IMR-90 (cell line): ENCODE measurements at regions not wholly inside any gene's neighbourhood (a gene's known extent, or its start where the extent isn't known, plus 50 kb on each side); places are given as distances from the start of the nearest gene placed in this dataset.

ENCODE experiments used
- ATAC-seq: fragments of 200-7000 bp; cut with Tn5 transposase; 2 replicates; pipeline ENCODE4 v1.9.1; 2020; ENCODE audit warnings: low read depth, mild to moderate bottlenecking, moderate library complexity
- BruUV-seq: library from RNA; stranded (reverse); fragments of 400-500 nt; replicated peaks from 2 replicates; lab custom pipeline; 2021; lab: Mats Ljungman, UMichigan
- CTCF ChIA-PET: fragments of 300-600 bp; formaldehyde crosslinking; extraction: SDS; loops from one replicate; lab custom pipeline; 2021; ENCODE audit warnings: antibody characterized with exemption; lab: Yijun Ruan, JAX
- POLR2A ChIA-PET: fragments of 300-600 bp; sonication (Branson Sonifier 250); formaldehyde crosslinking; loops from one replicate; lab custom pipeline; 2022; ENCODE audit warnings: antibody characterized with exemption; ENCODE audit not compliant: unreplicated experiment; lab: Charles Lee
- DNase-seq: peaks from one replicate; pipeline ENCODE4 v3.0.0; 2013
- H2AFZ ChIP-seq: replicated peaks from 2 replicates; pipeline ENCODE3; 2013; ENCODE audit warnings: low read length, mild to moderate bottlenecking; ENCODE audit not compliant: poor library complexity
- H2AK5ac ChIP-seq: 2 replicates; pipeline ENCODE4 v1.6.1; 2013; ENCODE audit warnings: low read depth, low read length, inconsistent platforms
- H2AK9ac ChIP-seq: replicated peaks from 2 replicates; pipeline ENCODE3; 2013; ENCODE audit warnings: mild to moderate bottlenecking, low read depth, low read length, moderate library complexity; ENCODE audit not compliant: poor library complexity
- H2BK120ac ChIP-seq: 2 replicates; pipeline ENCODE4 v1.6.1; 2013; ENCODE audit warnings: low read depth, low read length, inconsistent platforms
- H2BK15ac ChIP-seq: 3 replicates; pipeline ENCODE4 v1.6.1; 2013; ENCODE audit warnings: low read depth, low read length, inconsistent platforms
- H2BK20ac ChIP-seq: 2 replicates; pipeline ENCODE4 v1.6.1; 2013; ENCODE audit warnings: low read depth, mild to moderate bottlenecking, inconsistent platforms, low read length, moderate library complexity
- H2BK5ac ChIP-seq: 2 replicates; pipeline ENCODE4 v1.6.1; 2013; ENCODE audit warnings: mild to moderate bottlenecking, low read depth, low read length, inconsistent platforms; ENCODE audit not compliant: poor library complexity, severe bottlenecking
- H3K14ac ChIP-seq: replicated peaks from 2 replicates; pipeline ENCODE4 v1.6.1; 2013; ENCODE audit warnings: low read depth, low read length, inconsistent platforms
- H3K18ac ChIP-seq: 2 replicates; pipeline ENCODE4 v1.6.1; 2013; ENCODE audit warnings: low read depth, low read length, control low read depth
- H3K23ac ChIP-seq: 2 replicates; pipeline ENCODE4 v1.6.1; 2013; ENCODE audit warnings: low read depth, low read length, inconsistent platforms
- H3K27ac ChIP-seq: 2 replicates; pipeline ENCODE4 v1.5.1; 2013; ENCODE audit warnings: mild to moderate bottlenecking, control low read depth, low read length; ENCODE audit not compliant: insufficient read depth
- H3K27me3 ChIP-seq: 2 replicates; pipeline ENCODE4 v1.6.1; 2013; ENCODE audit warnings: low read length; ENCODE audit not compliant: control insufficient read depth, insufficient read depth
- H3K36me3 ChIP-seq: 2 replicates; pipeline ENCODE4 v1.6.1; 2013; ENCODE audit warnings: low read length, mixed read lengths; ENCODE audit not compliant: control insufficient read depth, insufficient read depth
- H3K4ac ChIP-seq: 2 replicates; pipeline ENCODE4 v1.6.1; 2013; ENCODE audit warnings: low read depth, low read length, inconsistent platforms
- H3K4me1 ChIP-seq: 2 replicates; pipeline ENCODE4 v1.6.1; 2013; ENCODE audit warnings: low read length, mixed read lengths; ENCODE audit not compliant: control insufficient read depth, insufficient read depth
- H3K4me2 ChIP-seq: 2 replicates; pipeline ENCODE4 v1.6.1; 2013; ENCODE audit warnings: low read depth, mild to moderate bottlenecking, control low read depth, low read length, moderate library complexity
- H3K4me3 ChIP-seq: 2 replicates; pipeline ENCODE4 v1.5.1; 2013; ENCODE audit warnings: low read depth, mild to moderate bottlenecking, control low read depth, low read length, moderate library complexity; ENCODE audit not compliant: insufficient read depth
- H3K56ac ChIP-seq: 2 replicates; pipeline ENCODE4 v1.6.1; 2013; ENCODE audit warnings: low read length, inconsistent platforms; ENCODE audit not compliant: insufficient read depth; ENCODE audit errors: extremely low read depth
- H3K79me1 ChIP-seq, 2 experiments: 2 replicates each; pipeline ENCODE4 v1.6.1; 2013; ENCODE audit warnings: low read length in 2 of 2, inconsistent platforms in 1 of 2, low read depth in 1 of 2
- H3K9ac ChIP-seq: 2 replicates; pipeline ENCODE4 v1.6.1; 2013; ENCODE audit warnings: low read depth, low read length, control low read depth
- H3K9me1 ChIP-seq: 2 replicates; pipeline ENCODE4 v1.6.1; 2013; ENCODE audit warnings: low read length, inconsistent platforms; ENCODE audit not compliant: insufficient read depth
- H3K9me3 ChIP-seq: 2 replicates; pipeline ENCODE4 v1.6.1; 2013; ENCODE audit warnings: low read length; ENCODE audit not compliant: control insufficient read depth, insufficient read depth
- H4K20me1 ChIP-seq: 2 replicates; pipeline ENCODE4 v1.6.1; 2013; ENCODE audit warnings: low read length, inconsistent platforms; ENCODE audit not compliant: insufficient read depth
- H4K5ac ChIP-seq: 2 replicates; pipeline ENCODE4 v1.6.1; 2013; ENCODE audit warnings: mild to moderate bottlenecking, low read depth, low read length, control low read depth
- H4K8ac ChIP-seq, 2 experiments: 2 replicates each; pipeline ENCODE4 v1.6.1; 2013; ENCODE audit warnings: low read depth in 2 of 2, low read length in 2 of 2, control low read depth in 1 of 2, inconsistent platforms in 1 of 2
- H4K91ac ChIP-seq: 2 replicates; pipeline ENCODE4 v1.6.1; 2013; ENCODE audit warnings: low read depth, low read length, inconsistent platforms; ENCODE audit not compliant: insufficient read depth
- BHLHE40 ChIP-seq: fragments of 150-350 bp; IDR thresholded peaks from 2 replicates; pipeline ENCODE4 v1.6.1; 2016; ENCODE audit warnings: mild to moderate bottlenecking, low read depth, low read length
- CEBPB ChIP-seq: IDR thresholded peaks from 2 replicates; pipeline ENCODE4 v1.6.1; 2012; ENCODE audit warnings: low read depth, low read length, improper control_type of control experiment
- CHD1 ChIP-seq: IDR thresholded peaks from 2 replicates; pipeline ENCODE4 v1.6.1; 2012; ENCODE audit warnings: low read depth, low read length, improper control_type of control experiment
- FOS ChIP-seq: fragments of 150-350 bp; IDR thresholded peaks from 2 replicates; pipeline ENCODE4 v1.6.1; 2016; ENCODE audit warnings: low read depth, low read length
- MAFK ChIP-seq: IDR thresholded peaks from 2 replicates; pipeline ENCODE4 v1.6.1; 2012; ENCODE audit warnings: low read depth, low read length, improper control_type of control experiment
- MAZ ChIP-seq: IDR thresholded peaks from 2 replicates; pipeline ENCODE4 v1.6.1; 2012; ENCODE audit warnings: low read depth, mild to moderate bottlenecking, low read length, improper control_type of control experiment, moderate library complexity, borderline replicate concordance
- MXI1 ChIP-seq: IDR thresholded peaks from 2 replicates; pipeline ENCODE4 v1.6.1; 2012; ENCODE audit warnings: low read depth, mild to moderate bottlenecking, low read length, moderate library complexity, borderline replicate concordance
- NFE2L2 ChIP-seq: fragments of 150-350 bp; IDR thresholded peaks from 2 replicates; pipeline ENCODE4 v1.6.1; 2016; ENCODE audit warnings: low read depth, mild to moderate bottlenecking, low read length
- POLR2A ChIP-seq: IDR thresholded peaks from 2 replicates; pipeline ENCODE4 v1.6.1; 2012; ENCODE audit warnings: mild to moderate bottlenecking, low read depth, low read length
- RAD21 ChIP-seq: IDR thresholded peaks from 2 replicates; pipeline ENCODE4 v1.6.1; 2012; ENCODE audit warnings: low read length, improper control_type of control experiment
- RCOR1 ChIP-seq: IDR thresholded peaks from 2 replicates; pipeline ENCODE4 v1.6.1; 2012; ENCODE audit warnings: mild to moderate bottlenecking, low read length, improper control_type of control experiment; ENCODE audit not compliant: insufficient replicate concordance
- SMC3 ChIP-seq: fragments of 150-350 bp; IDR thresholded peaks from 2 replicates; pipeline ENCODE4 v1.6.1; 2016; ENCODE audit warnings: low read depth, mild to moderate bottlenecking, antibody characterized with exemption, low read length, moderate library complexity
- WGBS, 2 experiments: methylation state at CpG; one replicate each; pipeline versions ENCODE4 v1.1.5 to v1.1.7; 2013; ENCODE audit warnings: missing lambda C conversion rate in 2 of 2; ENCODE audit not compliant: insufficient read length in 1 of 2; ENCODE audit errors: extremely low coverage in 2 of 2; 5-methylcytosine and 5-hydroxymethylcytosine counted together
- dilution Hi-C: fragments of 300-500 bp; cut with HindIII; formaldehyde crosslinking; loops from one replicate; pipeline ENCODE4 v1.14.3; 2018; ENCODE audit warnings: low sequenced_read_pairs; ENCODE audit not compliant: unreplicated experiment
- in situ Hi-C: fragments of 300-500 bp; cut with MboI; formaldehyde crosslinking; loops from 3 replicates; pipeline ENCODE4 v1.14.3; 2019; ENCODE audit warnings: low sequenced_read_pairs, inconsistent platforms, mixed read lengths
- intact Hi-C: fragments of 100-400 bp; cut with micrococcal nuclease; formaldehyde crosslinking; loops from 2 replicates; pipeline ENCODE4 v1.10.0; 2022
- TF ChIP-seq, protein P1 (sequence below): fragments of 150-350 bp; IDR thresholded peaks from 2 replicates; pipeline ENCODE4 v1.6.1; 2017; ENCODE audit warnings: mild to moderate bottlenecking, antibody characterized with exemption, low read length, low read depth
- TF ChIP-seq, protein P2 (sequence below): fragments of 150-350 bp; IDR thresholded peaks from 2 replicates; pipeline ENCODE4 v1.6.1; 2016; ENCODE audit warnings: low read depth, mild to moderate bottlenecking, low read length, moderate library complexity, borderline replicate concordance

DNA sequence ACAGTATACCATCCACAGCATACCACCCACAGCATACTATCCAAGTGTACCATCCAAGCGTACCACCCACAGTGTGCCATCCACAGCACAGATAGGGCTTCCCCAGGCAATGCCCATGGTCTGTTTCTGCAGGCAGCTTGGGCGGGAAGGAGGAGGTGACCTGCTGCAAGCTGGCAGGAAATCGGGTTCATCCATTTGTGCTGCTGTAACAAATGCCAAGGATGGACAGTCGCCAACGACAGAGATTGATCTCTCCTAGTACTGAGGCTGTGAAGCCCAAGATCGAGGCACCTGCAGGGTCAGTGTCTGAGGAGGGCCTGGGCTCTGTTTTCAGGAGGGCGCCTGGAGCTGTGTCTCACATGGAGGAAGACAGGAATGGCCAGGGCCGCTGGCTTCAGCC lies 93.6 kb upstream of the SNTG2 start:
- Histone ChIP-seq H3K4ac (no peak overlapping the region), H3K9me1 (no peaks in the 10 kb centered on the region), H3K23ac (no peak overlapping the region), H2AK9ac (no peak overlapping the region), H4K20me1 (no peaks in the 10 kb centered on the region), H2BK5ac (no peak overlapping the region), H3K4me3 (no peak overlapping the region), H3K4me1 (no peaks in the 10 kb centered on the region), H2BK20ac (no peak overlapping the region), H3K27ac (no peak overlapping the region), H3K9ac (no peak overlapping the region), H3K79me1 (no peaks in the 10 kb centered on the region), H4K5ac (no peak overlapping the region), H2AK5ac (no peak overlapping the region), H3K27me3 (no peaks in the 10 kb centered on the region), H3K56ac (no peak overlapping the region), H3K9me3 (peaks cover 8% of the 10 kb centered on the region; the same call in 1 of the 2 replicates), H4K91ac (no peak overlapping the region), H3K36me3 (no peaks in the 10 kb centered on the region), H3K14ac (no peak overlapping the region), H2BK15ac (no peak overlapping the region), H3K4me2 (no peak overlapping the region), H2BK120ac (no peak overlapping the region), H3K18ac (no peak overlapping the region), H2AFZ (no peak overlapping the region), H4K8ac (no peak overlapping the region)
- in situ Hi-C loops: loop anchor here (10.0 kb wide), 1 partner anchor 688 kb away; no protein-coding TSS in a partner anchor
- no peak for DNase-seq
- no peak for ATAC-seq
- TF ChIP-seq, protein P1, sequence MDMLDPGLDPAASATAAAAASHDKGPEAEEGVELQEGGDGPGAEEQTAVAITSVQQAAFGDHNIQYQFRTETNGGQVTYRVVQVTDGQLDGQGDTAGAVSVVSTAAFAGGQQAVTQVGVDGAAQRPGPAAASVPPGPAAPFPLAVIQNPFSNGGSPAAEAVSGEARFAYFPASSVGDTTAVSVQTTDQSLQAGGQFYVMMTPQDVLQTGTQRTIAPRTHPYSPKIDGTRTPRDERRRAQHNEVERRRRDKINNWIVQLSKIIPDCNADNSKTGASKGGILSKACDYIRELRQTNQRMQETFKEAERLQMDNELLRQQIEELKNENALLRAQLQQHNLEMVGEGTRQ: no peak
- TF ChIP-seq MAZ: no peak
- TF ChIP-seq BHLHE40: no peak
- no peak for TF ChIP-seq SMC3
- no peak for TF ChIP-seq RCOR1
- TF ChIP-seq NFE2L2: no peak
- TF ChIP-seq, protein P2, sequence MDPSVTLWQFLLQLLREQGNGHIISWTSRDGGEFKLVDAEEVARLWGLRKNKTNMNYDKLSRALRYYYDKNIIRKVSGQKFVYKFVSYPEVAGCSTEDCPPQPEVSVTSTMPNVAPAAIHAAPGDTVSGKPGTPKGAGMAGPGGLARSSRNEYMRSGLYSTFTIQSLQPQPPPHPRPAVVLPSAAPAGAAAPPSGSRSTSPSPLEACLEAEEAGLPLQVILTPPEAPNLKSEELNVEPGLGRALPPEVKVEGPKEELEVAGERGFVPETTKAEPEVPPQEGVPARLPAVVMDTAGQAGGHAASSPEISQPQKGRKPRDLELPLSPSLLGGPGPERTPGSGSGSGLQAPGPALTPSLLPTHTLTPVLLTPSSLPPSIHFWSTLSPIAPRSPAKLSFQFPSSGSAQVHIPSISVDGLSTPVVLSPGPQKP: no peak
- no peak for TF ChIP-seq CHD1
- no peak for TF ChIP-seq POLR2A
- no peak for TF ChIP-seq FOS
- TF ChIP-seq RAD21: no peak
- TF ChIP-seq MXI1: no peak
- no peak for TF ChIP-seq MAFK
- TF ChIP-seq CEBPB: no peak
- ChIA-PET POLR2A (no interaction called here), CTCF (no interaction called here)
- dilution Hi-C loops: no loop called here
- no CpG with 5 or more reads among the region's 8 CpGs for WGBS, 2 experiments
- BruUV-seq: no TSS peak
- intact Hi-C loops: no loop called here
